GM21529 (cell line): ENCODE measurements at regions not wholly inside any gene's neighbourhood (a gene's known extent, or its start where the extent isn't known, plus 50 kb on each side); places are given as distances from the start of the nearest gene placed in this dataset.
"Not testable (repeated sequence)": the region's sequence is repeated elsewhere in the genome, so short reads cannot be mapped to it uniquely, and the experiment has no call there.

Experiments
- ATAC-seq: cut with Tn5 transposase; IDR thresholded peaks from one replicate; pipeline ENCODE4 v1.9.1; 2021; ENCODE audit not compliant: unreplicated experiment

GRCh38 chr2:241981076-241981700 lies 111.7 kb downstream of the RTP5 start:
- ATAC-seq, result no peak

GRCh38 chr2:241982706-241983570 lies 113.4 kb downstream of the RTP5 start:
- ATAC-seq, result no peak

GRCh38 chr2:241983571-241984270 lies 114.2 kb downstream of the RTP5 start:
- ATAC-seq, result no peak

- ATAC-seq, result no peak
These were observed 114.7 kb downstream of the RTP5 start for GRCh38 chr2:241984271-241984655.

GRCh38 chr2:241984658-241985057 lies 115.1 kb downstream of the RTP5 start:
- ATAC-seq, result no peak

GRCh38 chr2:241985161-241985985 lies 115.8 kb downstream of the RTP5 start:
- not testable (repeated sequence) for ATAC-seq

GRCh38 chr2:241985986-241986329 lies 116.4 kb downstream of the RTP5 start:
- ATAC-seq, result no peak

- ATAC-seq, result no peak
These were observed 117.5 kb downstream of the RTP5 start for GRCh38 chr2:241986836-241987641.

- no peak for ATAC-seq
These were observed 118.2 kb downstream of the RTP5 start for GRCh38 chr2:241987726-241988125.

GRCh38 chr2:241988146-241988545 lies 118.6 kb downstream of the RTP5 start:
- ATAC-seq, result no peak

- no peak for ATAC-seq
These were observed 119.5 kb downstream of the RTP5 start for GRCh38 chr2:241989074-241989473.

- ATAC-seq, result no peak
These were observed 120.9 kb downstream of the RTP5 start for GRCh38 chr2:241990466-241990865.

- no peak for ATAC-seq
These were observed 121.8 kb downstream of the RTP5 start for GRCh38 chr2:241991299-241991698.

GRCh38 chr2:241992753-241993152 lies 123.2 kb downstream of the RTP5 start:
- no peak for ATAC-seq

GRCh38 chr2:241993386-241994005 lies 124.0 kb downstream of the RTP5 start:
- ATAC-seq, result no peak

- ATAC-seq, result no peak
These were observed 124.6 kb downstream of the RTP5 start for GRCh38 chr2:241994086-241994485.

GRCh38 chr2:241994556-241995213 lies 125.2 kb downstream of the RTP5 start:
- ATAC-seq, result no peak

- ATAC-seq, result no peak
These were observed 126.6 kb downstream of the RTP5 start for GRCh38 chr2:241996100-241996499.

- no peak for ATAC-seq
These were observed 127.5 kb downstream of the RTP5 start for GRCh38 chr2:241997017-241997416.
